ENCODE measurements at regions not wholly inside any gene's neighbourhood (a gene's known extent, or its start where the extent isn't known, plus 50 kb on each side); places are given as distances from the start of the nearest gene placed in this dataset.

DNA sequence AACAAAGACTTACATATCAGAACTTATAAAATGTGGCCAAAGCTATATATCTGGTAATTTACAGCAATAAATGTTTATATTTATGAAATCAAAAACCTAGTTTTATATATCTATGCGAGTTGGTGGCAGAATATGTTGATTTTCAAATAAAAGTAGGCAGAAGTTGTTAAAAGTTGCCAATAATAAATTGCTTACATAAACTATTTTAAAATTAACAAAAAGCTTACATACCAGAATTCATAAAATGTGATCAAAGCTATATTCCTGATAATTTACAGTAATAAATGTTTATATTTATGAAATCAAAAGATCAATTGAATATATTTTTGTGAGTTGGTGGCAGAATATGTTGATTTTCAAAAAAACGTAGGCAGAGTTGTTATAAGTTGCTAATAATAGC, 451.8 kb upstream of the KHDRBS2 start:
- Histone ChIP-seq H3K4me1 (ENCODE audit: low read depth, poor library complexity, severe bottlenecking) (no peaks in the 10 kb centered on the region), H3K27me3 (ENCODE audit: insufficient read depth, low read depth) (no peaks in the 10 kb centered on the region), H2AFZ (ENCODE audit: low read depth) (no peak overlapping the region), H3K36me3 (ENCODE audit: insufficient read depth) (no peaks in the 10 kb centered on the region), H3K4me2 (no peak overlapping the region), H3K79me2 (ENCODE audit: insufficient read depth, low read depth) (no peaks in the 10 kb centered on the region), H3K27ac (no peak overlapping the region), H3K4me3 (IDR thresholded peaks at IDR 0.05; ENCODE audit: insufficient read depth, low read depth, low read length) (no peak overlapping the region), H3K9ac (no peak overlapping the region), H4K20me1 (ENCODE audit: insufficient read depth) (no peaks in the 10 kb centered on the region)
- TF ChIP-seq, protein P1, sequence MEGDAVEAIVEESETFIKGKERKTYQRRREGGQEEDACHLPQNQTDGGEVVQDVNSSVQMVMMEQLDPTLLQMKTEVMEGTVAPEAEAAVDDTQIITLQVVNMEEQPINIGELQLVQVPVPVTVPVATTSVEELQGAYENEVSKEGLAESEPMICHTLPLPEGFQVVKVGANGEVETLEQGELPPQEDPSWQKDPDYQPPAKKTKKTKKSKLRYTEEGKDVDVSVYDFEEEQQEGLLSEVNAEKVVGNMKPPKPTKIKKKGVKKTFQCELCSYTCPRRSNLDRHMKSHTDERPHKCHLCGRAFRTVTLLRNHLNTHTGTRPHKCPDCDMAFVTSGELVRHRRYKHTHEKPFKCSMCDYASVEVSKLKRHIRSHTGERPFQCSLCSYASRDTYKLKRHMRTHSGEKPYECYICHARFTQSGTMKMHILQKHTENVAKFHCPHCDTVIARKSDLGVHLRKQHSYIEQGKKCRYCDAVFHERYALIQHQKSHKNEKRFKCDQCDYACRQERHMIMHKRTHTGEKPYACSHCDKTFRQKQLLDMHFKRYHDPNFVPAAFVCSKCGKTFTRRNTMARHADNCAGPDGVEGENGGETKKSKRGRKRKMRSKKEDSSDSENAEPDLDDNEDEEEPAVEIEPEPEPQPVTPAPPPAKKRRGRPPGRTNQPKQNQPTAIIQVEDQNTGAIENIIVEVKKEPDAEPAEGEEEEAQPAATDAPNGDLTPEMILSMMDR (conservative IDR thresholded peaks at IDR 0.05; ENCODE audit: low read depth, low read length): no peak

DNA sequence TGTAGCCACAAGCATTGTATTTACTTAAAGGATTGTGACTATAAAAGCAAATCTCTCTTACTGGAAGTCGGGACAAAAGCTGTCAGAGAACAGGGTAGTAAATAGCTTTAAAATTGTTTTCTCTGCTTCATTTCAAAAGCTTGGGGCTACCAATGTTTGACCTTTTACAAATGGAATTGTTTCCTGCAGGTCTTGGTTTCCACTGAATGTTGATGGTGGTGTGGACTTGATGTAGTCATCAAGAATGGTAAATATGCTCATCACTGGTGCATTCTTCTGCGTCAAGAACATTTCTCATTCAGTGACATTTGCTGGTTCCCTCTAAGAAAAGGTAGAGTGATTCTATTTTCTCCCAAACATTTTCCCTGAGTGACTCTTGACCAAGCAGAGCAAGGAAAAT, 435.4 kb upstream of the KHDRBS2 start:
- H3K79me2 ChIP-seq (ENCODE audit: insufficient read depth, low read depth): no peaks in the 10 kb centered on the region
- H3K9ac ChIP-seq: no peak overlapping the region
- TF ChIP-seq, protein P1 (conservative IDR thresholded peaks at IDR 0.05; ENCODE audit: low read depth, low read length): no peak
- no peak overlapping the region for H3K4me2 ChIP-seq
- H3K27me3 ChIP-seq (ENCODE audit: insufficient read depth, low read depth): no peaks in the 10 kb centered on the region
- no peaks in the 10 kb centered on the region for H3K36me3 ChIP-seq (ENCODE audit: insufficient read depth)
- H2AFZ ChIP-seq (ENCODE audit: low read depth): no peak overlapping the region
- no peak overlapping the region for H3K4me3 ChIP-seq (IDR thresholded peaks at IDR 0.05; ENCODE audit: insufficient read depth, low read depth, low read length)
- no peak overlapping the region for H3K27ac ChIP-seq
- H4K20me1 ChIP-seq (ENCODE audit: insufficient read depth): no peaks in the 10 kb centered on the region
- no peaks in the 10 kb centered on the region for H3K4me1 ChIP-seq (ENCODE audit: low read depth, poor library complexity, severe bottlenecking)

DNA sequence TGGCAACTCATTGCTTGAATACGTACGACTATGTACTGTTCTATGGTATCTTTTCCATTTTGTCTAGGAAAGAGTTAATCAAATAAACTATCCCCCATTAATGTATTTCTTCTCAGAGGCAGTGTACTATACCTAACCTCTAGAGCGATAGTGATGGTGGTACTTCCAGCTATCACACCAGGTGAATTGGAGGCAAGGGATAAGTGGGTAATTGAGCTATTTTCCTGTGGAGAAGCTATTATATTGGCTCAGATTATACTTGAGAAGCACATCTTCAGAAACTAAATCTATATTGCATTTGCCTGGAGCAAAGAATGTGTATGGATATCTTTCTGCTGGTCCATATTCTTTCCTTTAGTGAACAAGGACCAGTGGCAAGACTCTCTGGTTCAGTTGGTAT, 430.7 kb upstream of the KHDRBS2 start:
- no peaks in the 10 kb centered on the region for H3K79me2 ChIP-seq (ENCODE audit: insufficient read depth, low read depth)
- H2AFZ ChIP-seq (ENCODE audit: low read depth): no peak overlapping the region
- no peaks in the 10 kb centered on the region for H4K20me1 ChIP-seq (ENCODE audit: insufficient read depth)
- no peak overlapping the region for H3K27ac ChIP-seq
- H3K4me1 ChIP-seq (ENCODE audit: low read depth, poor library complexity, severe bottlenecking): no peaks in the 10 kb centered on the region
- TF ChIP-seq, protein P1 (conservative IDR thresholded peaks at IDR 0.05; ENCODE audit: low read depth, low read length): no peak
- no peaks in the 10 kb centered on the region for H3K36me3 ChIP-seq (ENCODE audit: insufficient read depth)
- no peak overlapping the region for H3K4me3 ChIP-seq (IDR thresholded peaks at IDR 0.05; ENCODE audit: insufficient read depth, low read depth, low read length)
- H3K9ac ChIP-seq: no peak overlapping the region
- no peak overlapping the region for H3K4me2 ChIP-seq
- H3K27me3 ChIP-seq (ENCODE audit: insufficient read depth, low read depth): no peaks in the 10 kb centered on the region

DNA sequence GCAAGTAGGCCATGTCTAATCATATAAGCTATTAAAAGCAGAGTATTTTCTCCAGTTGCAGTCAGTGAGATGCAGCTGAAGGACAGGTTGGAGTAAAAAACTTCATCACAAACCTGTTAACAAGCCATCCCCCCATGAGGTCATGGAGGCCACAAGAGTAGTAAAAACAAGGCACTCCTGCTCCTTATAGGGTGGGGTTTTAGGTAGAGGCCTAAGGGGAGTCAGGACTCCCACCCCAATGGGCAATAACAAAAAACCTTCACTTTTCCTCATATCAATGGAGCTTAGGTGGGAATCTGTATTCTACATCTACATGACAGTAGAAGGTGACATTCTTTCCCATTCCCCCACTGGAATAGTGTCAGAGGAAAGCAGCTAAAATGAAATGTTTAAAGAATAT, 428.1 kb upstream of the KHDRBS2 start:
- Histone ChIP-seq H3K4me3 (IDR thresholded peaks at IDR 0.05; ENCODE audit: insufficient read depth, low read depth, low read length) (no peak overlapping the region), H4K20me1 (ENCODE audit: insufficient read depth) (no peaks in the 10 kb centered on the region), H3K27ac (no peak overlapping the region), H3K4me2 (no peak overlapping the region), H2AFZ (ENCODE audit: low read depth) (no peak overlapping the region), H3K79me2 (ENCODE audit: insufficient read depth, low read depth) (no peaks in the 10 kb centered on the region), H3K4me1 (ENCODE audit: low read depth, poor library complexity, severe bottlenecking) (no peaks in the 10 kb centered on the region), H3K36me3 (ENCODE audit: insufficient read depth) (no peaks in the 10 kb centered on the region), H3K27me3 (ENCODE audit: insufficient read depth, low read depth) (no peaks in the 10 kb centered on the region), H3K9ac (no peak overlapping the region)
- TF ChIP-seq, protein P1 (conservative IDR thresholded peaks at IDR 0.05; ENCODE audit: low read depth, low read length): no peak

DNA sequence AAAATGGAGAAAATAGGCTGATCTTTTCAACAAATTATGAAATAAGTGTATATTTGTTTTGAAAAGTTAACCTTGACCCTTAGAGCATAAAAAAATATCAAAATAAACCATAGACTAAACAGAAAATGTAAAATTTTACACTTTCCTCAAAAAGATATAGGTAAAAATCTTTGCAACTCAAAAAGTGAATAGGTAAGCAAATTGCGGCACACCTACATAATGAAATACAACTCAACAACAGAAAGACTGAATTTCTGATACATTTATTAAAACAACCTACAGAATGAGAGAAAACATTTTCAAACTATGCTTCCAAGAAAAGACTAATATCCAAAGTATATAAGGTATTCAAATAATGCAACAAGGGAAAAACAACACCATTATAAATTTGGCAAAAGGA, 425.7 kb upstream of the KHDRBS2 start:
- TF ChIP-seq, protein P1 (conservative IDR thresholded peaks at IDR 0.05; ENCODE audit: low read depth, low read length): no peak
- no peaks in the 10 kb centered on the region for H3K4me1 ChIP-seq (ENCODE audit: low read depth, poor library complexity, severe bottlenecking)
- no peaks in the 10 kb centered on the region for H3K27me3 ChIP-seq (ENCODE audit: insufficient read depth, low read depth)
- H4K20me1 ChIP-seq (ENCODE audit: insufficient read depth): no peaks in the 10 kb centered on the region
- H2AFZ ChIP-seq (ENCODE audit: low read depth): no peak overlapping the region
- H3K9ac ChIP-seq: no peak overlapping the region
- H3K4me2 ChIP-seq: no peak overlapping the region
- no peak overlapping the region for H3K27ac ChIP-seq
- no peaks in the 10 kb centered on the region for H3K79me2 ChIP-seq (ENCODE audit: insufficient read depth, low read depth)
- no peaks in the 10 kb centered on the region for H3K36me3 ChIP-seq (ENCODE audit: insufficient read depth)
- no peak overlapping the region for H3K4me3 ChIP-seq (IDR thresholded peaks at IDR 0.05; ENCODE audit: insufficient read depth, low read depth, low read length)
